SK-N-MC (cell line): ENCODE measurements at regions not wholly inside any gene's neighbourhood (a gene's known extent, or its start where the extent isn't known, plus 50 kb on each side); places are given as distances from the start of the nearest gene placed in this dataset.
"Not testable (repeated sequence)": the region's sequence is repeated elsewhere in the genome, so short reads cannot be mapped to it uniquely, and the experiment has no call there.

Source experiments
- DNase-seq: peaks from one replicate; pipeline ENCODE4 v3.0.0-alpha.2; 2011; ENCODE audit warnings: low read depth, low spot score
- H3K27ac ChIP-seq: fragments of 200-600 bp; sonication (generic); 2 replicates; pipeline ENCODE4 v1.5.1; 2016; ENCODE audit warnings: mixed run types
- H3K36me3 ChIP-seq: fragments of 200-600 bp; sonication (generic); 2 replicates; pipeline ENCODE4 v1.6.1; 2017; ENCODE audit warnings: antibody characterized with exemption, low read length, mixed read lengths; ENCODE audit not compliant: insufficient read depth
- H3K4me3 ChIP-seq: fragments of 200-600 bp; sonication (generic); 2 replicates; pipeline ENCODE4 v1.5.1; 2016
- H3K9ac ChIP-seq: fragments of 200-600 bp; sonication (generic); 2 replicates; pipeline ENCODE4 v1.8.0; 2017; ENCODE audit warnings: mixed run types, mixed read lengths; ENCODE audit not compliant: insufficient read length
- H3K9me3 ChIP-seq: fragments of 200-600 bp; sonication (generic); 2 replicates; pipeline ENCODE4 v1.6.1; 2017; ENCODE audit warnings: low read depth, mild to moderate bottlenecking, antibody characterized with exemption, low read length, moderate library complexity, mixed read lengths

DNA sequence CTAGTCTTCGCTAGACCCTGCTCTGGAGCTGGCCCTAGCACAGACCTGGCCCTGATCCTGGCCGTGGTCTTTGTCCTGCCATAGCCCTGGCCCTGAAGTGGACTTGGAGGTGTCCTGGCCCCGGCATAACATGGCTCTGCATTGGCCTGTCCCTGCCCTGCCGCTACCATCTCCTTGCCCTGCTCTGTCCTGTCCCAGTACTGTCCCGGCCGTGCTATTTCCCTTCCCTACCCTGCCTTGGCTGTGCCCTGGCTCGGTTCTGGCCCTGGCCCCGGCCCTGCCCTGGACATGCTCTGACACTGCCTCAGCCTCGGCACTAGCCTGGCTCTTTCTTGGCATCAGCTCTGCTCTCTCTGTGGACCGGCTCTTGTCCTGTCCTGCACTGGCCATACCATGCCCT lies 331.8 kb upstream of the PLGLB1 start:
- not testable (repeated sequence) for H3K27ac ChIP-seq, H3K9me3 ChIP-seq, H3K4me3 ChIP-seq, H3K9ac ChIP-seq, DNase-seq, H3K36me3 ChIP-seq

DNA sequence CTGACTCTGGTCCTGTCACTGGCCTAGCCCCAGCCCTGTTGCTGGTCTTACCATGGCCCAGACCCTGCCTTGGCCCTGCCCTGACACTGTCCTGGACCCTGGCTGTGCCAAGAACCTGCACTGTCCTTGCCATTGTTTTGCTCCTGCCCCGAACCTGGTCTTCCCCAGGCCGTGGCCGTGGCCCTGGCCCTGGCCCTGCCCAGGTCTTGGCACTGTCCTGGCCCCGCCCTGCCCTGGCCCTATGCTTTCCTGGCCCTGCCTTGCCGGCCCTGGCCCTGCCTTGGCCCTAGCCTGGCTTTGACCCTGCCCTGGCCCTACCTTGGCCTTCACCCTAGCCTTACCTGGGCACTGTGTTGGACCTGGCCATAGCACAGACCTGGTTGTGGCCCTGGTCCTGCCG lies 332.5 kb upstream of the PLGLB1 start:
- not testable (repeated sequence) for H3K9ac ChIP-seq, DNase-seq, H3K9me3 ChIP-seq, H3K27ac ChIP-seq, H3K4me3 ChIP-seq, H3K36me3 ChIP-seq

DNA sequence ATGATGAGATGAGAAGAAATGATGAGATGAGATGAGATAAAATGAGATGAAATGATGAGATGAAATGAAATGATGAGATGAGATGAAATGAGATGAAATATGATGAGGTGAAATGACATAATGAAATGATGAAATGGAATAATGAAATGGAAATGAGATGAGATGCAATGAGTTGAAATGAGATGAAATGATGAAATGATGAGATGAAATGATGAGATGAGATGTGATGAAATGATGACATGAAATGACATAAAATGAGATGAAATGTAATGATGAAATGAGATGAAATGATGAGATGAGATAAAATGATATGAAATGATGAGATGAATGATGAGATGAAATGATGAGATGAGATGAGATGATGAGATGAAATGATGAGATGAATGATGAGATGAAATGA lies 338.6 kb upstream of the PLGLB1 start:
- DNase-seq, H3K9me3 ChIP-seq, H3K36me3 ChIP-seq, H3K27ac ChIP-seq, H3K9ac ChIP-seq, H3K4me3 ChIP-seq: not testable (repeated sequence)

DNA sequence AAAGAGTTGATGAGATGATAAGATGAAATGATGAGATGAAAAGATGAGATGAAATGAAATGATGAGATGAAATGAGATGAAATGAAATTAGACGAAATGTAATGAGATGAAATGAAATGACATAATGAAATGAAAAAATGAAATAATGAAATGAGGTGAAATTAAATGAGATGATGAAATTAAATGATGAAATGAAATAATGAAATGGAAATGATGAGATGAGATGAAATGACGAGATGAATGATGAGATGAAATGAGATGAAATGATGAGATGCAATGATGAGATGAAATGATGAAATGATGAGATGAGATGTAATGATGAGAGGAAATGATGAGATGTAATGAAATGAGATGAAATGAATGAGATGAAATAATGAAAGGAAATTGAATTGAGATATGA lies 339.3 kb upstream of the PLGLB1 start:
- not testable (repeated sequence) for H3K9me3 ChIP-seq, DNase-seq, H3K4me3 ChIP-seq, H3K27ac ChIP-seq, H3K36me3 ChIP-seq, H3K9ac ChIP-seq

DNA sequence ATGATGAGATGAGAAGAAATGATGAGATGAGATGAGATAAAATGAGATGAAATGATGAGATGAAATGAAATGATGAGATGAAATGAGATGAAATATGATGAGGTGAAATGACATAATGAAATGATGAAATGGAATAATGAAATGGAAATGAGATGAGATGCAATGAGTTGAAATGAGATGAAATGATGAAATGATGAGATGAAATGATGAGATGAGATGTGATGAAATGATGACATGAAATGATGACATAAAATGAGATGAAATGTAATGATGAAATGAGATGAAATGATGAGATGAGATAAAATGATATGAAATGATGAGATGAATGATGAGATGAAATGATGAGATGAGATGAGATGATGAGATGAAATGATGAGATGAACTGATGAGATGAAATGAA lies 340.2 kb upstream of the PLGLB1 start:
- not testable (repeated sequence) for DNase-seq, H3K9ac ChIP-seq, H3K4me3 ChIP-seq, H3K9me3 ChIP-seq, H3K27ac ChIP-seq, H3K36me3 ChIP-seq

DNA sequence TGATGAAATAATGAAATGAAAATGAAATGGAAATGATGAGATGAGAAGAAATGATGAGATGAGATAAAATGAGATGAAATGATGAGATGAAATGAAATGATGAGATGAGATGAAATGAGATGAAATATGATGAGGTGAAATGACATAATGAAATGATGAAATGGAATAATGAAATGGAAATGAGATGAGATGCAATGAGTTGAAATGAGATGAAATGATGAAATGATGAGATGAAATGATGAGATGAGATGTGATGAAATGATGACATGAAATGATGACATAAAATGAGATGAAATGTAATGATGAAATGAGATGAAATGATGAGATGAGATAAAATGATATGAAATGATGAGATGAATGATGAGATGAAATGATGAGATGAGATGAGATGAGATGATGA lies 342.7 kb upstream of the PLGLB1 start:
- DNase-seq, H3K36me3 ChIP-seq: not testable (repeated sequence)

DNA sequence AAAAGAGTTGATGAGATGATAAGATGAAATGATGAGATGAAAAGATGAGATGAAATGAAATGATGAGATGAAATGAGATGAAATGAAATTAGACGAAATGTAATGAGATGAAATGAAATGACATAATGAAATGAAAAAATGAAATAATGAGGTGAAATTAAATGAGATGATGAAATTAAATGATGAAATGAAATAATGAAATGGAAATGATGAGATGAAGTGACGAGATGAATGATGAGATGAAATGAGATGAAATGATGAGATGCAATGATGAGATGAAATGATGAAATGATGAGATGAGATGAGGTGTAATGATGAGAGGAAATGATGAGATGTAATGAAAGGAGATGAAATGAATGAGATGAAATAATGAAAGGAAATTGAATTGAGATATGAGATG lies 343.4 kb upstream of the PLGLB1 start:
- not testable (repeated sequence) for H3K27ac ChIP-seq, DNase-seq, H3K36me3 ChIP-seq, H3K9me3 ChIP-seq, H3K9ac ChIP-seq, H3K4me3 ChIP-seq

More for the DNA sequence above, 342.7 kb upstream of the PLGLB1 start:
- H3K27ac ChIP-seq, H3K4me3 ChIP-seq, H3K9ac ChIP-seq, H3K9me3 ChIP-seq: not testable (repeated sequence)

DNA sequence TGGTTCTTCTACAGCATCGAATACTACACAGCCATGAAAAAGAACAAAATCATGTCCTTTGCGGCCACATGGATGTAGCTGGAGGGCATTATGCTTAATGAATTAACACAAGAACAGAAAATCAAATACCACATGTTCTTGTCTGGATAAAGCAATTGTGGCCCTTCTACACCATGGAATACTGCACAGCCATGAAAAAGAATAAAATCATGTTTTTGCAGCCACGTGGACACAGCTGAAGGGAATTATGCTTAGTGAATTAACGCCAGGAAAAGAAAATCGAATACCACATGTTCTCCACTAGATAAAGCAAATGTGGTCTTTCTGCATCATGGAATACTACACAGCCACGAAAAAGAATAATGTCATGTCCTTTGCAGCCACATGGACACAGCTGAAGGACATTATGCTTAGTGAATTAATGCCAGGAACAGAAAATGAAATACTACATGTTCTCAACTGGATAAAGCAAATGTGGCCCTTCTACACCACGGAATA lies 361.8 kb upstream of the PLGLB2 start:
- not testable (repeated sequence) for H3K4me3 ChIP-seq, H3K36me3 ChIP-seq, H3K9me3 ChIP-seq, DNase-seq, H3K27ac ChIP-seq, H3K9ac ChIP-seq

DNA sequence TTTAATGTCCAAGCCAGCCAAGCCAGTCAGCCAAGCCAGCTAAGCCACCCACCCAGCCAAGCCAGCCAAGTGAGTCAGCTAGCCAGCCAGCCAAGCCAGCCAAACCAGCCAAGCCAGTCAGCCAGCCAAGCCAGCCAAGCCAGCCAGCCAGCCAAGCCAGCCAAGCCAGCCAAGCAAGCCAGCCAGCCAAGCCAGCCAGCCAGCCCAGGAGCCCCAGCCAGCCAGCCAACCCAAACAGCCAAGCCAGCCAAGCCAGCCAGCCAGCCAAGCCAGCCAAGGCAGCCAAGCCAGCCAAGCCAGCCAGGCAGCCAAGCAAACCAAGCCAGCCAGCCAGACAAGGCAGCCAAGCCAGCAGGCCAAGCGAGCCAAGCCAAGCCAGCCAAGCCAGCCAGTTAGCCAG lies 352.1 kb upstream of the PLGLB2 start:
- not testable (repeated sequence) for H3K27ac ChIP-seq, DNase-seq, H3K4me3 ChIP-seq, H3K9me3 ChIP-seq, H3K36me3 ChIP-seq, H3K9ac ChIP-seq

DNA sequence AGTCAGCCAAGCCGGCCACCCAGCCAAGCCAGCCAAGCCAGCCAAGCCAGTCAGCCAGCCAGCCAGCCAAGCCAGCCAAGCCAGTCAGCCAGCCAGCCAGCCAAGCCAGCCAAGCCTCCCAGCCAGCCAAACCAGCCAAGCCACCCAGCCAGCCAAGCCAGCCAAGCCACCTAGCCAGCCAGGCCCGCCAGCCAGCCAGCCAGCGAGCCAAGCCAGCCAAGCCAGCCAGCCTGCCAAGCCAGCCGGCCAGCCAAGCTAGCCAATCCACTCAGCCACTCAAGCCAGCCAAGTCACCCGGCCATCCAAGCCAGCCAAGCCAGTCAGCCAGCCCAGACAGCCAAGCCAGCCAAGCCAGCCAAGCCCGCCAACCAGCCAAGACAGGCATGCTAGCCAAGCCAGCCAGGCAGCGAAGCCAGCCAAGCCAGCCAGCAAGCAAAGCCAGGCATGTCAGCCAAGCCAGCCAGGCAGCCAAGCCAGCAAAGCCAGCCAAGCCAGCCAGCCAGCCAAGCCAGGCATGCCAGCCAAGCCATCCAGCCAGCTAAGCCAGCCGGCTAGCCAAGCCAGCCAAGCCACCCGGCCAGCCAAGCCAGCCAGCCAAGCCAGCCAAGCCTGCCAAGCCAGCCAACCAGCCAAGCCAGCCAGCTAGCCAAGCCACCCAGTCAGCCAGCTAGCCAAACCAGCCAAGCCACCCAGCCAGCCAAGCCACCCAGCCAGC lies 351.2 kb upstream of the PLGLB2 start:
- not testable (repeated sequence) for H3K27ac ChIP-seq, H3K9ac ChIP-seq, DNase-seq, H3K4me3 ChIP-seq, H3K9me3 ChIP-seq, H3K36me3 ChIP-seq

DNA sequence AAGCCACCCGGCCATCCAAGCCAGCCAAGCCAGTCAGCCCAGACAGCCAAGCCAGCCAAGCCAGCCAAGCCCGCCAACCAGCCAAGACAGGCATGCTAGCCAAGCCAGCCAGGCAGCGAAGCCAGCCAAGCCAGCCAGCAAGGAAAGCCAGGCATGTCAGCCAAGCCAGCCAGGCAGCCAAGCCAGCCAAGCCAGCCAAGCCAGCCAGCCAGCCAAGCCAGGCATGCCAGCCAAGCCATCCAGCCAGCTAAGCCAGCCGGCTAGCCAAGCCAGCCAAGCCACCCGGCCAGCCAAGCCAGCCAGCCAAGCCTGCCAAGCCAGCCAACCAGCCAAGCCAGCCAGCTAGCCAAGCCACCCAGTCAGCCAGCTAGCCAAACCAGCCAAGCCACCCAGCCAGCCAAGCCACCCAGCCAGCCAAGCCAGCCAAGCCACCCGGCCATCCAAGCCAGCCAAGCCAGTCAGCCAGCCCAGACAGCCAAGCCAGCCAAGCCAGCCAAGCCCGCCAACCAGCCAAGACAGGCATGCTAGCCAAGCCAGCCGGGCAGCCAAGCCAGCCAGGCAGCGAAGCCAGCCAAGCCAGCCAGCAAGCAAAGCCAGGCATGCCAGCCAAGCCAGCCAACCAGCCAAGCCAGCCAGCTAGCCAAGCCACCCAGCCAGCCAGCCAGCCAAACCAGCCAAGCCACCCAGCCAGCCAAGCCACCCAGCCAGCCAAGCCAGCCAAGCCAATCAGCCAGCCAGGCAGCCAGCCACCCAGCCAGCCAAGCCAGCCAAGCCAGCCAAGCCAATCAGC lies 350.4 kb upstream of the PLGLB2 start:
- H3K4me3 ChIP-seq, H3K27ac ChIP-seq, H3K9me3 ChIP-seq, H3K36me3 ChIP-seq, H3K9ac ChIP-seq, DNase-seq: not testable (repeated sequence)

DNA sequence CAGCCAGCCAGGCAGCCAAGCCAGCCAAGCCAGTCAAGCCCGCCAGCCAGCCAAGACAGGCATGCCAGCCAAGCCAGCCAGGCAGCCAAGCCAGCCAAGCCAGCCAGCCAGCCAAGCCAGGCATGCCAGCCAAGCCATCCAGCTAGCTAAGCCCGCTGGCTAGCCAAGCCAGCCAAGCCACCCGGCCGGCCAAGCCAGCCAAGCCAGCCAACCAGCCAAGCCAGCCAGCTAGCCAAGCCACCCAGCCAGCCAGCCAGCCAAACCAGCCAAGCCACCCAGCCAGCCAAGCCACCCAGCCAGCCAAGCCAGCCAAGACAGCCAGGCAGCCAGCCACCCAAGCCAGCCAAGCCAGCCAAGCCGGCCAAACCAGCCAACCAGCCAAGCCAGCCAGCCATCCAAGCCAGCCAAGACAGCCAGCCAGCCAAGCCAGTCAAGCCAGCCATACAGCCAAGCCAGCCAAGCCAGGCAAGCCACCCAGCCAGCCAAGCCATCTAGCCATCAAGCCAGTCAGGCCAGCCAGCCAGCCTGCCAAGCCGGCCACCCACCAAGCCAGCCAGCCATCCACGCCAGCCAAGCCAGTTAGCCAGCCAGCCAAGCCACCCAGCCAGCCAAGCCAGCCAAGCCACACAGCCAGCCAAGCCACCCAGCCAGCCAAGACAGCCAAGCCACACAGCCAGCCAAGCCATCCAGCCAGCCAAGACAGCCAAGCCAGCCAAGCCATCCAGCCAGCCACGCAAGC lies 349.2 kb upstream of the PLGLB2 start:
- not testable (repeated sequence) for H3K9ac ChIP-seq, H3K36me3 ChIP-seq, H3K4me3 ChIP-seq, H3K9me3 ChIP-seq, DNase-seq, H3K27ac ChIP-seq
